Inferior parietal cortex (tissue), 1 donor: ENCODE measurements at regions not wholly inside any gene's neighbourhood (a gene's known extent, or its start where the extent isn't known, plus 50 kb on each side); places are given as distances from the start of the nearest gene placed in this dataset.

ENCODE experiments used
- DNase-seq: peaks from one replicate; pipeline ENCODE4 v3.0.0-alpha.2; 2016; ENCODE audit errors: extremely low spot score

DNA sequence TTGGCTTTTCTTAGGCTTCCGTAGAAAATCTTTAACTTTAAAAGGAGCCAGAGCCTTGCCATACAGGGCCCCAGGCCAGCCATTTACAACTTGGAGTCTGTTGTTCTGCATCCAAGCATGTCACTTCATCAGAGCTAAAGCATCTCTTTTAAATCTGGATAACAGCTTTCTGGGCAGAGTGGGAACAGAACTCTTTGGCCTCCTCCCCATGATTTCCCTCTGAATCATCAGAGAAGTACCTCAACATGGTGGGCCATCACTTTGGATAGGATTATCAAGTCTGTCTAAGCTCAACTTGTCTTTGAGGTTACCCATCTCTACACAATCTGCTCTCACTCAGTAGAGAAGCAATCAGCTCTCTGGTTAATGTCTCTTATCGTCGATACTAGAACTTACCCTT is 170.9 kb downstream of the SLC6A15 start:
- DNase-seq, result no peak

GRCh38 chr12:84741031-84741430 is 171.6 kb downstream of the SLC6A15 start:
- DNase-seq, result no peak

- DNase-seq, result no peak
Measured at GRCh38 chr12:84740602-84741001, 172.0 kb downstream of the SLC6A15 start.

DNA sequence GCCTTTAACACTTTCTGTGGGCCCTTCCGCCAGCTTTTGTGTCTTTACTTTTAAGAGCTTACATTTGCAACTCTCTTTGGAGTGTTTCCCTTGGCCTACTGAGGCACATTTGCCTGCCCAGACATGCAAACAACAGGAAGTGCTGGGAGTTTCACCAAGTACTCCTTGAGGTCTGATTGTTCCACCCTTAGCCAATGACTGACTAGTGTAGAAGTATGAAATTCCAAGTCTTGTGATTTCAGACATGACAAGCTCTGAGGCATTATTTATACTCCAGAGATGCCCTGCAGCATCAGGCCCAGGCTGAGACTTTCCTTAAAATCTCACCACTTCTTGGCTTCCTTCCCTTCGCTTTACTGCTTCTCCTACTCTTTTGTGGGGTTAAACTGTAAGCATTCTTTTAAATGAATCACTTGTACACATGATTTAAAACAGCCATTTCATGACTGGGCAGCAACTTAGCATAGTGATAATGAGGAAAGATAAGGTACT is 174.1 kb downstream of the SLC6A15 start:
- DNase-seq, result no peak

DNA sequence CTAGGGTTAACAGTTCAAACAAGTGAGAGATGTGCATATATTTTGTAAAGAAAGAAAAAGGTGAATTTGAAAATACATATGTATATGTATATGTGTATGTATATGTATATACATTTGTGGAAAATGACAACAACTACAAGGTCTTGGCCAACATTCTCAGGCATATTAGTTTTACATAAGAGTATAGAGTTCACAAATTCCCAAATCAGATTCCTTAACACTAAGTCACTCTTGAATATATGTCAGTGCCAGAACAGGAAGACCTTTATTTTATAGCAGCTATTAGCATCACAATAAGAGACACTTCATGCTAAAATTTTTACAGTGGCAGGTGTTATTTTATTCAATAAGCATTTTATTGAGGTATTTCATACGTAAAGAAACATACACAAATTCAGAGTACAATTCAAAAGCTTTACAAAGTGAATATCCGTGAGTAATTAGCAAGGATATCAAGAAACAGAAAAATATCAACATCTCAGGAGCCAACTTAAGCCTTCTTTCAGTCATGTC is 179.7 kb downstream of the SLC6A15 start:
- no peak for DNase-seq

DNA sequence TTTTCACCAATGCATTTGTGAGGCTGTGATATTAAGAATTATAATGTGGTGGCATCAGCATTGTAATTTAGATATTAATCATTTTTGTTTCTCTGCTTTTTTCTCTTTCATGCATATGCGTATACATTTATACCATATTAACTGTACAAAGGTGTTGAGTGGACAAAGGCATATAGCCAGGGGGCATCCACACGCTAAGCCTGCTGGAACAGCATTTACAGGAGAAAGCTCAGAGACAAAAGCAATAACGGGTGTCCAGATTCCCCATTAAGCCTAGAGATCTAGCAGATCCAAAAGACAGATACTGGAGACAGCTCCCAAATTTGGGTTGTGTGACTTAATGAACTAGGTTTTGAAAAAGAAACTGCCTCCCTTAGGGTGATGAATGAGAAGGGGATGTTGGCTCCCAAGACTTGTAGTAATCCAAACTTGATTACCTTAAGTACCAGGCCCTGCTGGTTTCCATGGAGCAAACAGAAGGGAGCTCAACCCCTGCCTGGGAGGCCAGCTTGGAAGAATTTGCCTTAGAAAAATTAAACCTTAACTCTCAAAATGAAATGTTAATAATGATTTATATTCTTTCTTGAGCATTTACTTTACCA is 181.9 kb downstream of the SLC6A15 start:
- no peak for DNase-seq

DNA sequence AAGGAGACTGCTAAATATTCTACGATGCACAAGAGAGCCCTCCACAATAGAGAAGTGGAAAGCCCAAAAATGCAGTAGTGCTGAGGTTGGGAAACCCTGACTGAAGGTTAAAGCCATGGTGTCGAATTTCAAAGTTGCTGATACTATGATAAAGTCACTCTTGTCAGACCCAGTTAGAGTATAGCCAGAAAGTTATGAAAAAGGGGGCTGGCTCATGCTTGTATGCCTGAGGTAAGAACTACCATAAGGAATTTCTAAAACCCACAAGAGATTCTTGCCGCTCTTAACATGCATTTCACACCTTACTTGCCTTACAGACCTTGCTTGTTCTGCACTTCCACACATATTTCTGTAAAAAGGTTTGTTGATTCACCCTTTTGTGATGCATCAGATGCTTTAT is 184.6 kb downstream of the SLC6A15 start:
- no peak for DNase-seq

DNA sequence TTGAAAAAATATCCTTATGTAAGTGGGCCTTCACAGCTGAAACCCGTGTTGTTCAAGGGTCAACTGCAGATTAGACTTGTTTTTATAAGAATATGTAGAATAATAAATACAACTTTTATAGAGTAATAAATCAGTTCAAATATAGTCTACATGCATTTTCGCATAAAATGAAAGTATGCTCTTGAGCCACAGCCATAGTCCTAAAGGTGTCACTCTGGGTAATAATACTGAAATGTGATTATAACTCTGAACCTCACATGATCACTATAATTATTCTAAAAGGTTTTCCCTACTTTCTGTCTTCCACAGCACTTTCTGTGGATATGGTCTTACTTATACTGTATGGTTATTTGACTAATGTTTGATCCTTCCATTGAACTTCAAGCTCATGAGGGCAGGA is 185.8 kb downstream of the SLC6A15 start:
- no peak for DNase-seq

DNA sequence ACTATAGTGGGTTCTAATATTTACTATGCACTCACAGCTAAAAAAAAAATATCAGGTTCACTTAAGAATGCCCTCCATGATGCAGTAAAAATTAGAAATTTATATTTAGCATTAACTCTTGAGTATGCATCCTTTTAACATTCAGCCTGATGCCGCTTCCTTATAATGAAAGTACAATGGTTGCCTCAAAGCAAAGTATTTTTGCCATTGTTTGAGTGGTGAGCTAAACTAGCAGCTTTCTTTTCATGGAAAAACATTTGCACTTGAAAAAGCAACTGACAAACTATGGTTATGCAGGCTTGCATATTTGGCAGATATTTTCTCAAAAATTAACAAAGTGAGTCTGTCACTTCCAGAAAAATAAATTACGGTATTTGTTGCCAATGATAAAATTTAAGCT is 188.6 kb downstream of the SLC6A15 start:
- no peak for DNase-seq

DNA sequence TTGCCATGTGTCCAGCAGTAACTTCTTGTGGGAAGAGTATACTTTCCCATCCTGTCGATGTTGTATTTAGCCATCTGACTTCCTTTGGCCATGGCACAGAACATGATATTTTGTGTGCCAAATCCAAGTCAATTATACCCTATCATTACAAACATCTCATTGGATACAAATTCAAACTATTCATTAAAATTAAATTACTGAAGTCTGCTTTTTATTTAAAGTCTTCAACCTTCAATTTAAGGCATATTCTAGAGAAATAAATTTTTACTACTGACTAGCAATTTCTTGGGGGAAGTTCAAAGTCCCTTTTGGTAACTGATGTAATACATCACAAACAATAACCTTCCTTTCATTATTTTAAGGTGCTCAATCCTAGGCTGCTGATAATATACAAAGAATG is 192.6 kb downstream of the SLC6A15 start:
- DNase-seq, result no peak

GRCh38 chr12:84718906-84719305 is 193.7 kb downstream of the SLC6A15 start:
- DNase-seq, result no peak

DNA sequence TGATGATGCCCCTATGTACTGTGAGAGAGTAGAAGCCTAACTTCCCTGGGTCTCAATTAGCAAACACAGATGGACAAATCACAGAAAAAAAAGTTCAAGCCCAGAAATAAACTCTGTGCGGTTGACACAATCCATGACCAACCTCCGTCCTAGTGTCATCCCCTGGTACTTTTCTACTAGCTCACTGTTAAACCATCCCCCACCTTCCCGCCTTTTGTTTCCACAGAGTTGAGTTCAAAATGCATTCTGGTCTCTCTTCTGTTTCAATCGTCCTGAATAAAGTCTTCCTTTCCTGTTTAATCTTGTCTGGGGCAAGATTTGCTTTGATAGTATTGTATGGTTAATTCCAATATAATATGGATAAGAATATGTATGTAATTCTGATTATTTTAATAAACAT is 199.9 kb downstream of the SLC6A15 start:
- no peak for DNase-seq

GRCh38 chr12:84706374-84706773 is 206.2 kb downstream of the SLC6A15 start:
- no peak for DNase-seq

- DNase-seq, result no peak
Measured at GRCh38 chr12:84704856-84705255, 207.7 kb downstream of the SLC6A15 start.

- DNase-seq, result no peak
Measured at GRCh38 chr12:84702001-84702400, 210.6 kb downstream of the SLC6A15 start.

- no peak for DNase-seq
Measured at GRCh38 chr12:84701041-84701440, 211.6 kb downstream of the SLC6A15 start.

- no peak for DNase-seq
Measured at GRCh38 chr12:84698576-84699333, 213.8 kb downstream of the SLC6A15 start.

DNA sequence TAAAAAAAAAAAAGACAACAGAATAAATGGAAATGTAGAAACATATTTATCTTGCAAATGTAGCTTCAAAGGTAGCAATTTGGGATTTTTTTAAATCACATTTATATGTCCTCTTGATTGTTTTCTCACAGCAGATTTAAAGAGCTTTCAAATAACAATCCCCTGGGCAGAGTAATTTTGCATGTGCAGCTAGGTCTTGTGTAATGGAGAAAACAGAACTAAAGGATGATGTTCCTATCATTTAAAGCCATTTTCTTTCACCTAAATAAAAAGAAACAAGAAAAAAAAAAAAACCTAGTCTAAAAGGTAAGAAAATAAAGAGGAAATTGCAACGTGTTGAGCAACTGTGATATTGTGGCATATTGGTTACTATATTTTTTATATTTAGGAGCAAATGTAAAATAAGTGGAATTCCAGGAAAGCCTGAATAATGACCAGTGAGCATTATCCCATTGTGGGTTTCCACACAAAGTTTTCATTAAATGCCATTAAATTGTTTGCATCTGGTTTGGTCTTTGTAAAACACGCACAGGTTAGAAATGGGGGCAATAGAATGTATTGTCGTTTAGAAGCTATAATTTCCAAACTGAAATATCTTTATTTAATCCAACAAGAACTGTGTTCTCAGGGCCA is 215.6 kb downstream of the SLC6A15 start:
- DNase-seq, result no peak

GRCh38 chr12:84696281-84696680 is 216.3 kb downstream of the SLC6A15 start:
- DNase-seq, result no peak

- DNase-seq, result no peak
Measured at GRCh38 chr12:84694116-84694515, 218.5 kb downstream of the SLC6A15 start.

- DNase-seq, result no peak
Measured at GRCh38 chr12:84692071-84692470, 220.5 kb downstream of the SLC6A15 start.

GRCh38 chr12:84691266-84691665 is 221.3 kb downstream of the SLC6A15 start:
- DNase-seq, result no peak

DNA sequence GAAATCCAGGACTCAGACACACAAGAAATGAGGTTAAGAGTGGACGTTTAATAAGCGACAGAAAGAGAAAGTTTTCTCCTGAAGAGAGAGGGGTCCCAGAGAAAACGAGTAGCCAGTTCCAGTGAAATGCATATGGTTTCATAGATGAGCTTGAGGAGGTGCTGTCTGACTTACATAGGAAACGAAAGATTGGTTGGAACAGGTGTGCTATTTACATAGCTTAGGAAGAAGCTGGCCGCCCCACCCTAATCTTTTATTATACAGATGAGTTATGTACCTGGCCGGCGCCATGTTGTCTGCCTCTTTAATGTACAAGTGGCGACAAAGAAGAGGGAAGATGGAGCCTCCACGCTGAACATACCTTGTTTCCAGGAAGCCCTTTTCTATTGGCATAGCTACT is 223.0 kb downstream of the SLC6A15 start:
- no peak for DNase-seq
